Stimulated activated CD4-positive, alpha-beta T cell treated with anti-CD3 and anti-CD28 coated beads, TNF-alpha, amount 100 ng/mL, for 48 hours (primary cell): ENCODE measurements at regions not wholly inside any gene's neighbourhood (a gene's known extent, or its start where the extent isn't known, plus 50 kb on each side); places are given as distances from the start of the nearest gene placed in this dataset.
"Not testable (repeated sequence)": the region's sequence is repeated elsewhere in the genome, so short reads cannot be mapped to it uniquely, and the experiment has no call there.

Source experiments
- DNase-seq, 3 donors: peaks; one replicate each; pipeline ENCODE4 v3.0.0-alpha.2; 2020; ENCODE audit warnings: low read depth in 3 of 3

GRCh38 chr5:130479045-130479804, 575.0 kb downstream of the CHSY3 start:
- DNase-seq = no peak

- no peak for DNase-seq
These were observed 572.1 kb downstream of the CHSY3 start for GRCh38 chr5:130476325-130476724.

- no peak for DNase-seq
These were observed 558.3 kb downstream of the CHSY3 start for GRCh38 chr5:130462516-130462915.

GRCh38 chr5:130455175-130455574, 550.9 kb downstream of the CHSY3 start:
- DNase-seq = no peak

- DNase-seq = no peak
These were observed 548.5 kb downstream of the CHSY3 start for GRCh38 chr5:130452744-130453143.

- DNase-seq = no peak
These were observed 532.2 kb downstream of the CHSY3 start for GRCh38 chr5:130436430-130436829.

GRCh38 chr5:130427222-130427955, 523.1 kb downstream of the CHSY3 start:
- DNase-seq = no peak

- no peak for DNase-seq
These were observed 521.2 kb downstream of the CHSY3 start for GRCh38 chr5:130425424-130425823.

GRCh38 chr5:130424341-130424740, 520.1 kb downstream of the CHSY3 start:
- DNase-seq = no peak

- DNase-seq = no peak
These were observed 498.6 kb downstream of the CHSY3 start for GRCh38 chr5:130402906-130403305.

- DNase-seq = no peak
These were observed 495.8 kb downstream of the CHSY3 start for GRCh38 chr5:130400091-130400490.

GRCh38 chr5:130398825-130399224, 494.6 kb downstream of the CHSY3 start:
- DNase-seq = no peak

GRCh38 chr5:130397727-130398126, 493.5 kb downstream of the CHSY3 start:
- DNase-seq = not testable (repeated sequence)

GRCh38 chr5:130397132-130397531, 492.9 kb downstream of the CHSY3 start:
- DNase-seq = no peak

GRCh38 chr5:130391727-130392264, 487.5 kb downstream of the CHSY3 start:
- not testable (repeated sequence) for DNase-seq

GRCh38 chr5:130386155-130386554, 481.9 kb downstream of the CHSY3 start:
- no peak for DNase-seq

- DNase-seq = no peak
These were observed 481.4 kb downstream of the CHSY3 start for GRCh38 chr5:130385656-130386055.

- DNase-seq = no peak
These were observed 461.7 kb downstream of the CHSY3 start for GRCh38 chr5:130365956-130366355.

- DNase-seq = no peak
These were observed 445.9 kb downstream of the CHSY3 start for GRCh38 chr5:130350131-130350530.

- DNase-seq = no peak
These were observed 433.1 kb downstream of the CHSY3 start for GRCh38 chr5:130337179-130337888.

- no peak for DNase-seq
These were observed 430.9 kb downstream of the CHSY3 start for GRCh38 chr5:130335117-130335516.

GRCh38 chr5:130333089-130333488, 428.8 kb downstream of the CHSY3 start:
- no peak for DNase-seq
